ENCODE measurements at regions not wholly inside any gene's neighbourhood (a gene's known extent, or its start where the extent isn't known, plus 50 kb on each side); places are given as distances from the start of the nearest gene placed in this dataset.

DNA sequence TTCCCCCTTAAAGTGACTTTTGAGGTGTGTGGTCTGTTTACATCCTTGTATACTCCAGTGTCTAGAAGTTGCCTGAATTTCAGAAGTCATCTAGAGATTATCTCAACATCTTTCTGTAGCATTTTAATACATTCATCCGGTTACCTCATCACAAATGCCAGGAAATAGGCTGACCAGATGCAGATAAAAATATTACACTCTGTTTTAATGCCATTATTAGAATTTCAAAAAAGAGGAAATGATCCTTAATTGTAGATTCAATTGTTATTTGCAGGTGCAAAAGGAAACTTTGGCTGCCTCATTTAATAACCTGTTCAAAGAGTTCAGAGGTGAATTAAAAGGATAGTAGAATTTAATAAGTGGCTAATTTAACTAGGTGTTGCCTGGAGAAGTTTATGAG lies 290.9 kb downstream of the C3orf38 start:
- H3K9me3 ChIP-seq (ENCODE audit: insufficient read depth, low read length), result no peaks in the 10 kb centered on the region
- H3K4me3 ChIP-seq (ENCODE audit: low read length), result no peak overlapping the region
- no peak overlapping the region for H2AFZ ChIP-seq (ENCODE audit: low read depth, low read length)
- no peaks in the 10 kb centered on the region for H3K36me3 ChIP-seq (replicated peaks; ENCODE audit: low read depth, low read length)
- no peak overlapping the region for H3K9ac ChIP-seq (ENCODE audit: low read length)
- H3K79me2 ChIP-seq (ENCODE audit: low read length), result no peaks in the 10 kb centered on the region
- no peak overlapping the region for H3K27ac ChIP-seq (ENCODE audit: low read length)
- no peaks in the 10 kb centered on the region for H4K20me1 ChIP-seq (ENCODE audit: insufficient read depth, low read length)
- H3K4me2 ChIP-seq (ENCODE audit: low read length), result no peak overlapping the region
- no peak for TF ChIP-seq EZH2phosphoT487 (IDR thresholded peaks at IDR 0.05; ENCODE audit: low read depth)
- TF ChIP-seq, protein P1, sequence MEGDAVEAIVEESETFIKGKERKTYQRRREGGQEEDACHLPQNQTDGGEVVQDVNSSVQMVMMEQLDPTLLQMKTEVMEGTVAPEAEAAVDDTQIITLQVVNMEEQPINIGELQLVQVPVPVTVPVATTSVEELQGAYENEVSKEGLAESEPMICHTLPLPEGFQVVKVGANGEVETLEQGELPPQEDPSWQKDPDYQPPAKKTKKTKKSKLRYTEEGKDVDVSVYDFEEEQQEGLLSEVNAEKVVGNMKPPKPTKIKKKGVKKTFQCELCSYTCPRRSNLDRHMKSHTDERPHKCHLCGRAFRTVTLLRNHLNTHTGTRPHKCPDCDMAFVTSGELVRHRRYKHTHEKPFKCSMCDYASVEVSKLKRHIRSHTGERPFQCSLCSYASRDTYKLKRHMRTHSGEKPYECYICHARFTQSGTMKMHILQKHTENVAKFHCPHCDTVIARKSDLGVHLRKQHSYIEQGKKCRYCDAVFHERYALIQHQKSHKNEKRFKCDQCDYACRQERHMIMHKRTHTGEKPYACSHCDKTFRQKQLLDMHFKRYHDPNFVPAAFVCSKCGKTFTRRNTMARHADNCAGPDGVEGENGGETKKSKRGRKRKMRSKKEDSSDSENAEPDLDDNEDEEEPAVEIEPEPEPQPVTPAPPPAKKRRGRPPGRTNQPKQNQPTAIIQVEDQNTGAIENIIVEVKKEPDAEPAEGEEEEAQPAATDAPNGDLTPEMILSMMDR (IDR thresholded peaks at IDR 0.05; ENCODE audit: low read depth, low read length), result no peak
- H3K4me1 ChIP-seq (ENCODE audit: low read length), result 0 out of 2 replicates have a peak, but pooled peaks cover 3% of the 10 kb centered on the region
- no peaks in the 10 kb centered on the region for H3K27me3 ChIP-seq (ENCODE audit: low read depth, low read length)

DNA sequence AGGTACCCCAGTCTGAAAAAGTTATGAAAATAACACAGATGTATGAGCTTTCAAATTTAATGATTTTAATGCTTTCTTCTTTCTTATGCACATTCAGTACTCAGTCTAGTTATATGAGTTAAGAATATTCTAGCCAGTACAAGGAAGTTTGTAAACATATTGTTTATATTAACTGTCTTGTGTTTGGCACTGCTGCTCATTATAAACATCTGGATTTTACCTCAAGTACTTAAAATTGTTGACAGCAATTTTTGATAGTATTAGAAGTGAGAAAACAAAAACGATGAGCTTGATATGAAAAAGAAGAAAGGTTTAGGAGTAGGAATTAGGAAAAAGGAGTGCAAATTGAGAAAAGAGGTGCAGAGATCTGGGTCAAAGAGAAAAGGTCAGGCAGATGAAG lies 293.3 kb downstream of the C3orf38 start:
- 0 out of 2 replicates have a peak, but pooled peaks cover 3% of the 10 kb centered on the region for H3K4me1 ChIP-seq (ENCODE audit: low read length)
- H3K27ac ChIP-seq (ENCODE audit: low read length), result no peak overlapping the region
- no peak overlapping the region for H3K4me2 ChIP-seq (ENCODE audit: low read length)
- H3K79me2 ChIP-seq (ENCODE audit: low read length), result no peaks in the 10 kb centered on the region
- TF ChIP-seq, protein P1 (IDR thresholded peaks at IDR 0.05; ENCODE audit: low read depth, low read length), result no peak
- TF ChIP-seq EZH2phosphoT487 (IDR thresholded peaks at IDR 0.05; ENCODE audit: low read depth), result no peak
- no peaks in the 10 kb centered on the region for H3K36me3 ChIP-seq (replicated peaks; ENCODE audit: low read depth, low read length)
- no peaks in the 10 kb centered on the region for H3K9me3 ChIP-seq (ENCODE audit: insufficient read depth, low read length)
- no peaks in the 10 kb centered on the region for H3K27me3 ChIP-seq (ENCODE audit: low read depth, low read length)
- H3K9ac ChIP-seq (ENCODE audit: low read length), result no peak overlapping the region
- H3K4me3 ChIP-seq (ENCODE audit: low read length), result no peak overlapping the region
- 0 out of 2 replicates have a peak overlapping the region, but pooled peaks have one; percentile 7 for H2AFZ ChIP-seq (ENCODE audit: low read depth, low read length)
- no peaks in the 10 kb centered on the region for H4K20me1 ChIP-seq (ENCODE audit: insufficient read depth, low read length)

DNA sequence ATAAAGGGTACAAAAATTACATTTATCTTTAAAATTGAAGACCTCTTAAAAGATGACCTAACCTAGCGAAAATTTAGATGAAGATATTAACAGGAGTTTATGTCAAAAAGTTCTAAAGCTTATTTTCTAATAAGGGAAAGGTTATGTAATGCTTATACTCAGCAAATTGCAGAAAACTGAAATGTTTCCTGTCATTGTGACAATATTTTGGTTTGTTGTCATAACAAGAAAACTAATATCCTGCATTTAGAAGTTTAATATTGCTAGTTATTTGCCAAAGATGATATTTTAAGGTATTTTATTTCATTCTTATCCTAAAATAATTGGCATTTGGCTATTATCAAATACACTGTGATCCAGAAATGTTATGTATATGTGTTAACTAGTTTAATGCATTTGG lies 294.5 kb downstream of the C3orf38 start:
- Histone ChIP-seq H3K27me3 (ENCODE audit: low read depth, low read length) (no peaks in the 10 kb centered on the region), H3K4me1 (ENCODE audit: low read length) (0 out of 2 replicates have a peak, but pooled peaks cover 3% of the 10 kb centered on the region), H3K4me3 (ENCODE audit: low read length) (no peak overlapping the region), H3K27ac (ENCODE audit: low read length) (no peak overlapping the region), H3K9me3 (ENCODE audit: insufficient read depth, low read length) (no peaks in the 10 kb centered on the region), H3K9ac (ENCODE audit: low read length) (no peak overlapping the region), H3K79me2 (ENCODE audit: low read length) (no peaks in the 10 kb centered on the region), H3K4me2 (ENCODE audit: low read length) (no peak overlapping the region), H2AFZ (ENCODE audit: low read depth, low read length) (0 out of 2 replicates have a peak overlapping the region, but pooled peaks have one; percentile 3), H4K20me1 (ENCODE audit: insufficient read depth, low read length) (no peaks in the 10 kb centered on the region), H3K36me3 (replicated peaks; ENCODE audit: low read depth, low read length) (no peaks in the 10 kb centered on the region)
- TF ChIP-seq, protein P1 (IDR thresholded peaks at IDR 0.05; ENCODE audit: low read depth, low read length), result no peak
- TF ChIP-seq EZH2phosphoT487 (IDR thresholded peaks at IDR 0.05; ENCODE audit: low read depth), result no peak

DNA sequence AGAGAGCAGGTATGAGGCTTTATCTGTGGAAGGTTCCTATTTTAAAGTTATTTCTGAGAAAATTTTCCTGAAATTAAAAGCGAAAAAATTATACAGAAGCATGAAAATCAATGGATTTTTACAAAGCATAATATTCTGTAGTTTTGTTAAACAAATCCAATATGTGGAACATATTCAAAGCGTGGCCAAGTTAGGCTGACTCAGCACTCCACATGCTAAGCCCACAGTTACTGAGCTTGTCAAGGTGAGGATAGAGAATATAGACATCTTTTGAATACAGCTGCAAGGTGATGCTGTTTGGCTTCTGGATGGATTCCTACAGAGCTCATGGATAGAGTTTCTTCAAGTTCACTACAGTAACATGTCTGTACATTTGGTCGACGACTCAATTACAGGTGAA lies 302.5 kb downstream of the C3orf38 start:
- H3K27me3 ChIP-seq (ENCODE audit: low read depth, low read length), result no peaks in the 10 kb centered on the region
- no peak overlapping the region for H3K4me3 ChIP-seq (ENCODE audit: low read length)
- no peaks in the 10 kb centered on the region for H3K9me3 ChIP-seq (ENCODE audit: insufficient read depth, low read length)
- no peaks in the 10 kb centered on the region for H3K4me1 ChIP-seq (ENCODE audit: low read length)
- H3K36me3 ChIP-seq (replicated peaks; ENCODE audit: low read depth, low read length), result no peaks in the 10 kb centered on the region
- H2AFZ ChIP-seq (ENCODE audit: low read depth, low read length), result no peak overlapping the region
- TF ChIP-seq, protein P1 (IDR thresholded peaks at IDR 0.05; ENCODE audit: low read depth, low read length), result no peak
- no peak for TF ChIP-seq EZH2phosphoT487 (IDR thresholded peaks at IDR 0.05; ENCODE audit: low read depth)
- no peaks in the 10 kb centered on the region for H4K20me1 ChIP-seq (ENCODE audit: insufficient read depth, low read length)
- no peak overlapping the region for H3K4me2 ChIP-seq (ENCODE audit: low read length)
- H3K27ac ChIP-seq (ENCODE audit: low read length), result no peak overlapping the region
- H3K9ac ChIP-seq (ENCODE audit: low read length), result no peak overlapping the region
- no peaks in the 10 kb centered on the region for H3K79me2 ChIP-seq (ENCODE audit: low read length)

Data from OCI-LY3 (cell line).